ENCODE measurements at regions not wholly inside any gene's neighbourhood (a gene's known extent, or its start where the extent isn't known, plus 50 kb on each side); places are given as distances from the start of the nearest gene placed in this dataset.
"Not testable (repeated sequence)": the region's sequence is repeated elsewhere in the genome, so short reads cannot be mapped to it uniquely, and the experiment has no call there.

- DNase-seq: not testable (repeated sequence)
These were observed 1248.6 kb downstream of the TMEM121 start for GRCh38 chr14:106774889-106775480.

- DNase-seq: no peak
These were observed 1250.1 kb downstream of the TMEM121 start for GRCh38 chr14:106776395-106776983.

GRCh38 chr14:106778986-106779385 lies 1252.6 kb downstream of the TMEM121 start:
- DNase-seq: no peak

- DNase-seq: no peak
These were observed 1260.3 kb downstream of the TMEM121 start for GRCh38 chr14:106786697-106787096.

GRCh38 chr14:106787626-106788025 lies 1261.2 kb downstream of the TMEM121 start:
- no peak for DNase-seq

- no peak for DNase-seq
These were observed 1262.2 kb downstream of the TMEM121 start for GRCh38 chr14:106788534-106788933.

- no peak for DNase-seq
These were observed 1262.9 kb downstream of the TMEM121 start for GRCh38 chr14:106789318-106789717.

- no peak for DNase-seq
These were observed 1264.0 kb downstream of the TMEM121 start for GRCh38 chr14:106790189-106791036.

- no peak for DNase-seq
These were observed 1266.2 kb downstream of the TMEM121 start for GRCh38 chr14:106792543-106792942.

- DNase-seq: not testable (repeated sequence)
These were observed 1271.8 kb downstream of the TMEM121 start for GRCh38 chr14:106798166-106798565.

- DNase-seq: no peak
These were observed 1276.3 kb downstream of the TMEM121 start for GRCh38 chr14:106802413-106803364.

GRCh38 chr14:106803379-106803778 lies 1277.0 kb downstream of the TMEM121 start:
- no peak for DNase-seq

GRCh38 chr14:106807493-106807892 lies 1281.1 kb downstream of the TMEM121 start:
- no peak for DNase-seq

GRCh38 chr14:106808458-106808857 lies 1282.1 kb downstream of the TMEM121 start:
- DNase-seq: no peak

GRCh38 chr14:106808907-106809306 lies 1282.5 kb downstream of the TMEM121 start:
- DNase-seq: no peak

- no peak for DNase-seq
These were observed 1283.2 kb downstream of the TMEM121 start for GRCh38 chr14:106809615-106810014.

GRCh38 chr14:106810168-106810567 lies 1283.8 kb downstream of the TMEM121 start:
- not testable (repeated sequence) for DNase-seq

- no peak for DNase-seq
These were observed 1284.8 kb downstream of the TMEM121 start for GRCh38 chr14:106811162-106811561.

GRCh38 chr14:106812788-106813476 lies 1286.5 kb downstream of the TMEM121 start:
- no peak for DNase-seq

GRCh38 chr14:106813477-106813823 lies 1287.1 kb downstream of the TMEM121 start:
- DNase-seq: no peak

- DNase-seq: no peak
These were observed 1293.7 kb downstream of the TMEM121 start for GRCh38 chr14:106820119-106820518.

- DNase-seq: no peak
These were observed 1294.7 kb downstream of the TMEM121 start for GRCh38 chr14:106821119-106821518.

Data from right forelimb (tissue), 1 donor.